ENCODE measurements at regions not wholly inside any gene's neighbourhood (a gene's known extent, or its start where the extent isn't known, plus 50 kb on each side); places are given as distances from the start of the nearest gene placed in this dataset.

- no peak for TF ChIP-seq POLR2A (IDR thresholded peaks at IDR 0.05; ENCODE audit: low read length)
- TF ChIP-seq CTCF (IDR thresholded peaks at IDR 0.05): no peak
- TF ChIP-seq RFX5 (IDR thresholded peaks at IDR 0.05): no peak
- TF ChIP-seq ZFP36 (IDR thresholded peaks at IDR 0.05; ENCODE audit: borderline replicate concordance, partially characterized antibody): no peak
- TF ChIP-seq JUN (IDR thresholded peaks at IDR 0.05): no peak
- TF ChIP-seq MAFK (IDR thresholded peaks at IDR 0.05; ENCODE audit: partially characterized antibody): no peak
- TF ChIP-seq MYC (IDR thresholded peaks at IDR 0.05; ENCODE audit: borderline replicate concordance, low read length): no peak
- TF ChIP-seq PBX3 (IDR thresholded peaks at IDR 0.05): no peak
- no peak for TF ChIP-seq MAZ (IDR thresholded peaks at IDR 0.05; ENCODE audit: borderline replicate concordance, low read depth, low read length)
- TF ChIP-seq, protein P1, sequence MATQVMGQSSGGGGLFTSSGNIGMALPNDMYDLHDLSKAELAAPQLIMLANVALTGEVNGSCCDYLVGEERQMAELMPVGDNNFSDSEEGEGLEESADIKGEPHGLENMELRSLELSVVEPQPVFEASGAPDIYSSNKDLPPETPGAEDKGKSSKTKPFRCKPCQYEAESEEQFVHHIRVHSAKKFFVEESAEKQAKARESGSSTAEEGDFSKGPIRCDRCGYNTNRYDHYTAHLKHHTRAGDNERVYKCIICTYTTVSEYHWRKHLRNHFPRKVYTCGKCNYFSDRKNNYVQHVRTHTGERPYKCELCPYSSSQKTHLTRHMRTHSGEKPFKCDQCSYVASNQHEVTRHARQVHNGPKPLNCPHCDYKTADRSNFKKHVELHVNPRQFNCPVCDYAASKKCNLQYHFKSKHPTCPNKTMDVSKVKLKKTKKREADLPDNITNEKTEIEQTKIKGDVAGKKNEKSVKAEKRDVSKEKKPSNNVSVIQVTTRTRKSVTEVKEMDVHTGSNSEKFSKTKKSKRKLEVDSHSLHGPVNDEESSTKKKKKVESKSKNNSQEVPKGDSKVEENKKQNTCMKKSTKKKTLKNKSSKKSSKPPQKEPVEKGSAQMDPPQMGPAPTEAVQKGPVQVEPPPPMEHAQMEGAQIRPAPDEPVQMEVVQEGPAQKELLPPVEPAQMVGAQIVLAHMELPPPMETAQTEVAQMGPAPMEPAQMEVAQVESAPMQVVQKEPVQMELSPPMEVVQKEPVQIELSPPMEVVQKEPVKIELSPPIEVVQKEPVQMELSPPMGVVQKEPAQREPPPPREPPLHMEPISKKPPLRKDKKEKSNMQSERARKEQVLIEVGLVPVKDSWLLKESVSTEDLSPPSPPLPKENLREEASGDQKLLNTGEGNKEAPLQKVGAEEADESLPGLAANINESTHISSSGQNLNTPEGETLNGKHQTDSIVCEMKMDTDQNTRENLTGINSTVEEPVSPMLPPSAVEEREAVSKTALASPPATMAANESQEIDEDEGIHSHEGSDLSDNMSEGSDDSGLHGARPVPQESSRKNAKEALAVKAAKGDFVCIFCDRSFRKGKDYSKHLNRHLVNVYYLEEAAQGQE (IDR thresholded peaks at IDR 0.05): no peak
- TF ChIP-seq, protein P2, sequence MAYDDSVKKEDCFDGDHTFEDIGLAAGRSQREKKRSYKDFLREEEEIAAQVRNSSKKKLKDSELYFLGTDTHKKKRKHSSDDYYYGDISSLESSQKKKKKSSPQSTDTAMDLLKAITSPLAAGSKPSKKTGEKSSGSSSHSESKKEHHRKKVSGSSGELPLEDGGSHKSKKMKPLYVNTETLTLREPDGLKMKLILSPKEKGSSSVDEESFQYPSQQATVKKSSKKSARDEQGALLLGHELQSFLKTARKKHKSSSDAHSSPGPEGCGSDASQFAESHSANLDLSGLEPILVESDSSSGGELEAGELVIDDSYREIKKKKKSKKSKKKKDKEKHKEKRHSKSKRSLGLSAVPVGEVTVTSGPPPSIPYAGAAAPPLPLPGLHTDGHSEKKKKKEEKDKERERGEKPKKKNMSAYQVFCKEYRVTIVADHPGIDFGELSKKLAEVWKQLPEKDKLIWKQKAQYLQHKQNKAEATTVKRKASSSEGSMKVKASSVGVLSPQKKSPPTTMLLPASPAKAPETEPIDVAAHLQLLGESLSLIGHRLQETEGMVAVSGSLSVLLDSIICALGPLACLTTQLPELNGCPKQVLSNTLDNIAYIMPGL (CRISPR knock-in tag; IDR thresholded peaks at IDR 0.05; ENCODE audit: borderline replicate concordance): no peak
- TF ChIP-seq EP300 (IDR thresholded peaks at IDR 0.05): no peak
- no peak for TF ChIP-seq NPAS2 (CRISPR knock-in tag; IDR thresholded peaks at IDR 0.05; ENCODE audit: borderline replicate concordance)
These were observed 220.3 kb upstream of the IRX3 start for GRCh38 chr16:54506741-54507500.

All from A549 (cell line).